Muscle layer of duodenum (tissue), 2 donors: ENCODE measurements at regions not wholly inside any gene's neighbourhood (a gene's known extent, or its start where the extent isn't known, plus 50 kb on each side); places are given as distances from the start of the nearest gene placed in this dataset.

Source experiments
- H3K27ac ChIP-seq: one replicate; pipeline ENCODE4 v1.7.0; 2013; ENCODE audit warnings: mild to moderate bottlenecking, low read length
- H3K27me3 ChIP-seq: one replicate; pipeline ENCODE4 v1.7.0; 2013; ENCODE audit warnings: low read depth, mild to moderate bottlenecking, control low read depth, low read length
- H3K36me3 ChIP-seq, 2 donors: one replicate each; pipeline ENCODE4 v1.7.0; 2013; ENCODE audit warnings: low read length in 2 of 2, control low read depth in 1 of 2, mild to moderate bottlenecking in 1 of 2; ENCODE audit not compliant: insufficient read depth in 2 of 2, control insufficient read depth in 1 of 2
- H3K4me1 ChIP-seq, 2 donors: one replicate each; pipeline ENCODE4 v1.7.0; 2013; ENCODE audit warnings: low read length in 2 of 2, mild to moderate bottlenecking in 2 of 2, control low read depth in 1 of 2, moderate library complexity in 1 of 2; ENCODE audit not compliant: insufficient read depth in 2 of 2, control insufficient read depth in 1 of 2
- H3K4me3 ChIP-seq, 2 donors: one replicate each; pipeline ENCODE4 v1.7.0; 2013; ENCODE audit warnings: low read length in 2 of 2, low read depth in 1 of 2, mild to moderate bottlenecking in 1 of 2
- H3K9me3 ChIP-seq, 2 donors: one replicate each; pipeline ENCODE4 v1.7.0; 2013; ENCODE audit warnings: low read length in 2 of 2, control low read depth in 1 of 2, mild to moderate bottlenecking in 1 of 2; ENCODE audit not compliant: control insufficient read depth in 1 of 2
- donor health status: healthy.

DNA sequence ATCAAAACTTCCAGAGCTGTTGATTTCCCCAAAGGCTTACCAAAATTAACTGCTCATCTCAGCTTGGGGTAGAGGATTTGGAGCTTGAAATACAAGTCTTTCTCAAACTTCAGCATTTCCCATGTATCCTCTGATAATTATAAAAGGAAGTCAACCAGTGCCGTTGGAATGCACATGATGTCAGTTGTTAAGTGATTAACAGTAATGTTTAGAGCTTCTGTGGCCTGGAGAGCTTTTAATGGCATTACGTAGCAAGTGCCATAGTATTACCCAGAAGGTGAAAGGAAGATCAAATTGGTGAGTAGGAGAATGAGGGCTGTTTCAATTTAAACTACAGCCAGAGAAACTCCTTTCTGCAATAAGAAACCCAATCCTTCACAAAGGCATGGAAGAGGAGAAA, 62.5 kb upstream of the PTPRR start:
- H3K36me3 ChIP-seq = no peaks in the 10 kb centered on the region
- H3K27ac ChIP-seq = no peak overlapping the region
- H3K4me3 ChIP-seq = no peak overlapping the region
- no peaks in the 10 kb centered on the region for H3K9me3 ChIP-seq
- no peaks in the 10 kb centered on the region for H3K27me3 ChIP-seq
- H3K4me1 ChIP-seq = no peaks in the 10 kb centered on the region

DNA sequence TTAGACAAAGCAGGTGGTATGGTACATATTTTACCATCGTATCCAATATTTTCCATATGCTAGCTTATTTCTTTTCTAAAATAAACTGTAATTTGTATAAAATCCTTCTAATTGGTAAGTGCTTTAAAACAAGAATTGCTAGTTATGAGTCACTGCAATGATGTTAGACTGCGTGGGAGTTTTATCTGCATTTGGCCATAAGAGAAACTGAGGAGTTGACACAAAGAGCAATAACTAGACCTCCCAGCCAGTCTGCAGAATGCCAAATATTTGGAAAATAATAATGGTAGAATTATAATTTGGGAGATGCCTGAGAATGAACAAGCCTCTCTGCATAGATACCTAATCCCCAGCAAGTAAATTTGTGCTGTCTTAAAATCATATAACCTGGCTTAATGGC, 61.7 kb upstream of the PTPRR start:
- H3K4me3 ChIP-seq = no peak overlapping the region
- no peak overlapping the region for H3K27ac ChIP-seq
- no peaks in the 10 kb centered on the region for H3K9me3 ChIP-seq
- no peaks in the 10 kb centered on the region for H3K4me1 ChIP-seq
- no peaks in the 10 kb centered on the region for H3K36me3 ChIP-seq
- H3K27me3 ChIP-seq = no peaks in the 10 kb centered on the region

DNA sequence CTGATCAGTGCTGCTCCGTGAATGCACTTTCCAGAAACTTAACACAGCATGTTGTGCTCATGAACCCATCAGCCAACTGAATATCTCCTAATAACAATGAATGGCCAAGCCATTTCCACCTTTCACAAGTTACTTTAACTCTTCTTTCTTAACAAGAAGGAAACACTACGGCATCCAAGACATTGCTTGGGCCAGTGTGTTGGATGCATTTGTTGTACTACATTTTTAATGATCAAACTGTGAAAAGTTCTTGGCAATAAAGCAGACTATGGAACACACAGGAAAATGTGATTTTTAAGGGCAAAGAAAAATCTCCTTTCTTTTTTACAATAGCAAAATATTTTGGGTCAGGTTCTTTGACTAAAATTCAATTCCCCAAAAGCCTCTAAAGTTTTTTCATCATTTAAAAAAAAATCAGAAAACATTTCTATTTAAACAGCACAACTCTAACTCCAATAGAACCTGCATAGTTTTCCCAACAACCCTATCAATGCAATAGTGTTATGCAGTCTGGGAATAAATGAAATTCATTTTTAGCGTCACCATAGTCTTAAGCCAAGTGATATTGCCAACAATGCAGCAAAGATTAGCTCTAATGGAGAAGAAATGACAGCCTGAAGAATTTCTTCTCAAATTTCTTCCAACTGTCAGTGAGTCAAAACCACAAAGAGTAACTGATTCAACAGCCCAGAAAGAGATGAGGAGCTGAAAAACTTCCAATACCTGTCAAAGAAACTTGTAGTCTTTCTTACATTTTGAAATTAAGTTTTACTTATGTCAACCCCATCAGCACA, 50.7 kb upstream of the PTPRR start:
- no peaks in the 10 kb centered on the region for H3K36me3 ChIP-seq
- H3K27me3 ChIP-seq = no peaks in the 10 kb centered on the region
- H3K9me3 ChIP-seq = no peaks in the 10 kb centered on the region
- H3K4me1 ChIP-seq = no peaks in the 10 kb centered on the region
- no peak overlapping the region for H3K4me3 ChIP-seq
- H3K27ac ChIP-seq = no peak overlapping the region
